ENCODE measurements at regions not wholly inside any gene's neighbourhood (a gene's known extent, or its start where the extent isn't known, plus 50 kb on each side); places are given as distances from the start of the nearest gene placed in this dataset.

DNA sequence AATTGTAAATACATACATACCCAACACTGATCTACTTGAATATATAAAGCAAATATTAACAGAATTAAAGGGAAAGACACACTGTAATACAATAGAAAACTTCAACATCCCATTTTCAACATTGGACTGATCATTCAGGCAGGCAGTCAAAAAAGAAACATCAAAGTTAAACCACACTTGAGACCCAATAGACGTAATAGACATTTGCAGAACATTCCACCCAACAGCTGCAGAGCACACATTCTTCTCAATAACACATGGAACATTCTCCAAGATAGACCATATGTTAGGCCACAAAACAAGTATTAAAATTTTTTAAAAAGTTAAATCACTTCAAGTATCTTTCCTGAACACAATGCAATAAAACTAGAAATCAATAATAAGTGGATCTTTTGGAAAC, 698.2 kb downstream of the COL12A1 start:
- peaks cover 1 to 13% (median 9%) of the 10 kb centered on the region in 3 donors for H3K9me3 ChIP-seq (ENCODE audit: control extremely low read depth in 1 of 3, control insufficient read depth in 2 of 3, insufficient read depth in 1 of 3, low read length in 2 of 3)

DNA sequence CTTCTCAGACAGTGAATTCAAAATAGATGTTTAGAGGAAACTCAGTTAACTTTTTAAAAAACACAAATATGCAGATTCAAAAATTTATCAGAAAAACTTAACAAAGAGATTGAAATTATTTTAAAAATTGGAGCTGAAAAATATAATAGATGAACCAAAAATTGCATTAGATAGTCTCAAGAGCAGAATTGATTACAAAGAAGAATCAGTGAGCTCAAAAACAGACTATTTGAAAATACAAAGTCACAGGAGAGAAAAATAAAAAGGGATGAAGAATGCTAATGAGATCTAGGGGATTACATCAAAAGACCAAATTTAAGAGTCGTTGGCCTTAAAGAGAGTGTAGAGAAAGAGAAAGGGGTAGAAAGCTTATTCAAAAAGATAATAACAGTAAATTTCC, 700.5 kb downstream of the COL12A1 start:
- Histone ChIP-seq H3K79me2 (ENCODE audit: control insufficient read depth, insufficient read depth, low read length) (no peaks in the 10 kb centered on the region), H3K27ac (ENCODE audit: low read length in 2 of 2) (no peak overlapping the region), H3K9ac (ENCODE audit: low read length) (no peak overlapping the region), H3K27me3 (replicated peaks in 1 of 4; ENCODE audit: control extremely low read depth in 1 of 4, control insufficient read depth in 3 of 4, insufficient read depth in 4 of 4, low read length in 3 of 4) (no peaks in the 10 kb centered on the region), H3K4me2 (replicated peaks; ENCODE audit: low read depth, low read length, poor library complexity, severe bottlenecking) (no peak overlapping the region), H3K36me3 (replicated peaks in 1 of 2; ENCODE audit: control extremely low read depth in 1 of 2, control insufficient read depth in 1 of 2, extremely low read depth in 1 of 2, insufficient read depth in 2 of 2, low read length in 1 of 2) (no peaks in the 10 kb centered on the region), H4K20me1 (ENCODE audit: control insufficient read depth, insufficient read depth, low read length, poor library complexity, severe bottlenecking) (no peaks in the 10 kb centered on the region), H3K9me3 (ENCODE audit: control extremely low read depth in 1 of 3, control insufficient read depth in 2 of 3, insufficient read depth in 1 of 3, low read length in 2 of 3) (peaks cover 1 to 13% (median 9%) of the 10 kb centered on the region in 3 donors), H3K4me3 (ENCODE audit: control extremely low read depth in 1 of 5, extremely low read depth in 1 of 5, insufficient read depth in 1 of 5, low read depth in 2 of 5, low read length in 4 of 5) (no peak overlapping the region), H2AFZ (ENCODE audit: insufficient read depth, low read depth, low read length, poor library complexity, severe bottlenecking) (no peak overlapping the region), H3K4me1 (ENCODE audit: control insufficient read depth in 2 of 2, insufficient read depth in 2 of 2, low read length in 2 of 2) (no peaks in the 10 kb centered on the region)
- WGBS (ENCODE audit: insufficient coverage) = no CpG with 5 or more reads among the region's 1 CpG
- no peak for DNase-seq
- ATAC-seq (ENCODE audit: low read depth) = no peak
- Mint-ChIP-seq H3K27me3 (no peaks in the 10 kb centered on the region), H3K4me1 (no peaks in the 10 kb centered on the region), H3K27ac (no peak overlapping the region), H3K9me3 (ENCODE audit: insufficient read depth) (peaks cover 19% of the 10 kb centered on the region), H3K4me3 (no peak overlapping the region)
- CTCF ChIA-PET = no interaction called here
- POLR2A ChIA-PET = no interaction called here
- TF ChIP-seq EZH2 (IDR thresholded peaks at IDR 0.05; ENCODE audit: borderline replicate concordance, insufficient read depth, low read depth, low read length, poor library complexity, severe bottlenecking) = no peak
- TF ChIP-seq CTCF (IDR thresholded peaks at IDR 0.05) = no peak
- intact Hi-C loops (cut with micrococcal nuclease) = no loop called here

More for the DNA sequence above, 698.2 kb downstream of the COL12A1 start:
- no peak overlapping the region for H3K4me3 Mint-ChIP-seq
- no peak for ATAC-seq (ENCODE audit: low read depth)
- no peak for TF ChIP-seq EZH2 (IDR thresholded peaks at IDR 0.05; ENCODE audit: borderline replicate concordance, insufficient read depth, low read depth, low read length, poor library complexity, severe bottlenecking)
- no peak for TF ChIP-seq CTCF (IDR thresholded peaks at IDR 0.05)
- DNase-seq = no peak
- Histone ChIP-seq H3K27ac (ENCODE audit: low read length in 2 of 2) (no peak overlapping the region), H4K20me1 (ENCODE audit: control insufficient read depth, insufficient read depth, low read length, poor library complexity, severe bottlenecking) (no peaks in the 10 kb centered on the region), H2AFZ (ENCODE audit: insufficient read depth, low read depth, low read length, poor library complexity, severe bottlenecking) (no peak overlapping the region), H3K27me3 (replicated peaks in 1 of 4; ENCODE audit: control extremely low read depth in 1 of 4, control insufficient read depth in 3 of 4, insufficient read depth in 4 of 4, low read length in 3 of 4) (no peaks in the 10 kb centered on the region), H3K36me3 (replicated peaks in 1 of 2; ENCODE audit: control extremely low read depth in 1 of 2, control insufficient read depth in 1 of 2, extremely low read depth in 1 of 2, insufficient read depth in 2 of 2, low read length in 1 of 2) (no peaks in the 10 kb centered on the region), H3K4me2 (replicated peaks; ENCODE audit: low read depth, low read length, poor library complexity, severe bottlenecking) (no peak overlapping the region), H3K4me3 (ENCODE audit: control extremely low read depth in 1 of 5, extremely low read depth in 1 of 5, insufficient read depth in 1 of 5, low read depth in 2 of 5, low read length in 4 of 5) (no peak overlapping the region), H3K4me1 (ENCODE audit: control insufficient read depth in 2 of 2, insufficient read depth in 2 of 2, low read length in 2 of 2) (no peaks in the 10 kb centered on the region), H3K9ac (ENCODE audit: low read length) (no peak overlapping the region), H3K79me2 (ENCODE audit: control insufficient read depth, insufficient read depth, low read length) (no peaks in the 10 kb centered on the region)
- WGBS (ENCODE audit: insufficient coverage) = 89% methylated on average over 1 of the region's 1 CpG
- POLR2A ChIA-PET = no interaction called here
- no peaks in the 10 kb centered on the region for H3K4me1 Mint-ChIP-seq
- peaks cover 19% of the 10 kb centered on the region for H3K9me3 Mint-ChIP-seq (ENCODE audit: insufficient read depth)
- CTCF ChIA-PET = no interaction called here
- intact Hi-C loops (cut with micrococcal nuclease) = no loop called here
- H3K27ac Mint-ChIP-seq = no peak overlapping the region
- no peaks in the 10 kb centered on the region for H3K27me3 Mint-ChIP-seq
